ENCODE measurements at regions not wholly inside any gene's neighbourhood (a gene's known extent, or its start where the extent isn't known, plus 50 kb on each side); places are given as distances from the start of the nearest gene placed in this dataset.

DNA sequence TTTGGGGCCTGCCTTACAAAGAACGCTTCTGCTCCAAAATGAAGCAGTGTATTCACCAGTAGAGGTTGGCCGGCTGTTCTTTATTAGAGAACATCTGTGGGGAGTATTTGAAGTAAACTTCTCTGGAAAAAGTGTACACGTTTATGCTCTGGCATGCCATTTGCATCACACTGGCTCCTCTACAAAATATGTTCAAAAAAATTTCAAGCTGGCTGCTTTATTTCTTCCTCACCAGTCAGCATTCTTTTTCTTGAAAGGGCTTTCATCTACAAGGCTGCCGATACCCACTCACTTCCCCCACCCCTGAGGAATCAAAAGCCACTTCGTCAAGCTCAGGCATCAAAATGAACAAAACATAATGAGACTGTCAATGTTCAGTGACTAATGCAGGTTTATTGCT is 294.1 kb downstream of the TFAP2B start:
- TF ChIP-seq, protein P1, sequence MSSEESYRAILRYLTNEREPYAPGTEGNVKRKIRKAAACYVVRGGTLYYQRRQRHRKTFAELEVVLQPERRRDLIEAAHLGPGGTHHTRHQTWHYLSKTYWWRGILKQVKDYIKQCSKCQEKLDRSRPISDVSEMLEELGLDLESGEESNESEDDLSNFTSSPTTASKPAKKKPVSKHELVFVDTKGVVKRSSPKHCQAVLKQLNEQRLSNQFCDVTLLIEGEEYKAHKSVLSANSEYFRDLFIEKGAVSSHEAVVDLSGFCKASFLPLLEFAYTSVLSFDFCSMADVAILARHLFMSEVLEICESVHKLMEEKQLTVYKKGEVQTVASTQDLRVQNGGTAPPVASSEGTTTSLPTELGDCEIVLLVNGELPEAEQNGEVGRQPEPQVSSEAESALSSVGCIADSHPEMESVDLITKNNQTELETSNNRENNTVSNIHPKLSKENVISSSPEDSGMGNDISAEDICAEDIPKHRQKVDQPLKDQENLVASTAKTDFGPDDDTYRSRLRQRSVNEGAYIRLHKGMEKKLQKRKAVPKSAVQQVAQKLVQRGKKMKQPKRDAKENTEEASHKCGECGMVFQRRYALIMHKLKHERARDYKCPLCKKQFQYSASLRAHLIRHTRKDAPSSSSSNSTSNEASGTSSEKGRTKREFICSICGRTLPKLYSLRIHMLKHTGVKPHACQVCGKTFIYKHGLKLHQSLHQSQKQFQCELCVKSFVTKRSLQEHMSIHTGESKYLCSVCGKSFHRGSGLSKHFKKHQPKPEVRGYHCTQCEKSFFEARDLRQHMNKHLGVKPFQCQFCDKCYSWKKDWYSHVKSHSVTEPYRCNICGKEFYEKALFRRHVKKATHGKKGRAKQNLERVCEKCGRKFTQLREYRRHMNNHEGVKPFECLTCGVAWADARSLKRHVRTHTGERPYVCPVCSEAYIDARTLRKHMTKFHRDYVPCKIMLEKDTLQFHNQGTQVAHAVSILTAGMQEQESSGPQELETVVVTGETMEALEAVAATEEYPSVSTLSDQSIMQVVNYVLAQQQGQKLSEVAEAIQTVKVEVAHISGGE (tag by site-specific recombination; conservative IDR thresholded peaks at IDR 0.05; ENCODE audit: low read depth), result no peak
- TF ChIP-seq, protein P2, sequence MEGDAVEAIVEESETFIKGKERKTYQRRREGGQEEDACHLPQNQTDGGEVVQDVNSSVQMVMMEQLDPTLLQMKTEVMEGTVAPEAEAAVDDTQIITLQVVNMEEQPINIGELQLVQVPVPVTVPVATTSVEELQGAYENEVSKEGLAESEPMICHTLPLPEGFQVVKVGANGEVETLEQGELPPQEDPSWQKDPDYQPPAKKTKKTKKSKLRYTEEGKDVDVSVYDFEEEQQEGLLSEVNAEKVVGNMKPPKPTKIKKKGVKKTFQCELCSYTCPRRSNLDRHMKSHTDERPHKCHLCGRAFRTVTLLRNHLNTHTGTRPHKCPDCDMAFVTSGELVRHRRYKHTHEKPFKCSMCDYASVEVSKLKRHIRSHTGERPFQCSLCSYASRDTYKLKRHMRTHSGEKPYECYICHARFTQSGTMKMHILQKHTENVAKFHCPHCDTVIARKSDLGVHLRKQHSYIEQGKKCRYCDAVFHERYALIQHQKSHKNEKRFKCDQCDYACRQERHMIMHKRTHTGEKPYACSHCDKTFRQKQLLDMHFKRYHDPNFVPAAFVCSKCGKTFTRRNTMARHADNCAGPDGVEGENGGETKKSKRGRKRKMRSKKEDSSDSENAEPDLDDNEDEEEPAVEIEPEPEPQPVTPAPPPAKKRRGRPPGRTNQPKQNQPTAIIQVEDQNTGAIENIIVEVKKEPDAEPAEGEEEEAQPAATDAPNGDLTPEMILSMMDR (tag by site-specific recombination; IDR thresholded peaks at IDR 0.05), result no peak
- TF ChIP-seq ZSCAN30 (tag by site-specific recombination; IDR thresholded peaks at IDR 0.05), result no peak
- no peak for TF ChIP-seq ZNF585B (tag by site-specific recombination; IDR thresholded peaks at IDR 0.05)
- no peak for TF ChIP-seq ZNF175 (tag by site-specific recombination; IDR thresholded peaks at IDR 0.05)
- no peak for TF ChIP-seq KLF7 (tag by site-specific recombination; IDR thresholded peaks at IDR 0.05; ENCODE audit: borderline replicate concordance)
- TF ChIP-seq BCL11A (tag by site-specific recombination; IDR thresholded peaks at IDR 0.05; ENCODE audit: low read depth), result no peak
- no peak for TF ChIP-seq ZBTB17 (tag by site-specific recombination; IDR thresholded peaks at IDR 0.05)
- no peak for TF ChIP-seq ZNF423 (tag by site-specific recombination; IDR thresholded peaks at IDR 0.05)
- TF ChIP-seq, protein P3, sequence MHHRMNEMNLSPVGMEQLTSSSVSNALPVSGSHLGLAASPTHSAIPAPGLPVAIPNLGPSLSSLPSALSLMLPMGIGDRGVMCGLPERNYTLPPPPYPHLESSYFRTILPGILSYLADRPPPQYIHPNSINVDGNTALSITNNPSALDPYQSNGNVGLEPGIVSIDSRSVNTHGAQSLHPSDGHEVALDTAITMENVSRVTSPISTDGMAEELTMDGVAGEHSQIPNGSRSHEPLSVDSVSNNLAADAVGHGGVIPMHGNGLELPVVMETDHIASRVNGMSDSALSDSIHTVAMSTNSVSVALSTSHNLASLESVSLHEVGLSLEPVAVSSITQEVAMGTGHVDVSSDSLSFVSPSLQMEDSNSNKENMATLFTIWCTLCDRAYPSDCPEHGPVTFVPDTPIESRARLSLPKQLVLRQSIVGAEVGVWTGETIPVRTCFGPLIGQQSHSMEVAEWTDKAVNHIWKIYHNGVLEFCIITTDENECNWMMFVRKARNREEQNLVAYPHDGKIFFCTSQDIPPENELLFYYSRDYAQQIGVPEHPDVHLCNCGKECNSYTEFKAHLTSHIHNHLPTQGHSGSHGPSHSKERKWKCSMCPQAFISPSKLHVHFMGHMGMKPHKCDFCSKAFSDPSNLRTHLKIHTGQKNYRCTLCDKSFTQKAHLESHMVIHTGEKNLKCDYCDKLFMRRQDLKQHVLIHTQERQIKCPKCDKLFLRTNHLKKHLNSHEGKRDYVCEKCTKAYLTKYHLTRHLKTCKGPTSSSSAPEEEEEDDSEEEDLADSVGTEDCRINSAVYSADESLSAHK (tag by site-specific recombination; IDR thresholded peaks at IDR 0.05), result no peak
- TF ChIP-seq, protein P4, sequence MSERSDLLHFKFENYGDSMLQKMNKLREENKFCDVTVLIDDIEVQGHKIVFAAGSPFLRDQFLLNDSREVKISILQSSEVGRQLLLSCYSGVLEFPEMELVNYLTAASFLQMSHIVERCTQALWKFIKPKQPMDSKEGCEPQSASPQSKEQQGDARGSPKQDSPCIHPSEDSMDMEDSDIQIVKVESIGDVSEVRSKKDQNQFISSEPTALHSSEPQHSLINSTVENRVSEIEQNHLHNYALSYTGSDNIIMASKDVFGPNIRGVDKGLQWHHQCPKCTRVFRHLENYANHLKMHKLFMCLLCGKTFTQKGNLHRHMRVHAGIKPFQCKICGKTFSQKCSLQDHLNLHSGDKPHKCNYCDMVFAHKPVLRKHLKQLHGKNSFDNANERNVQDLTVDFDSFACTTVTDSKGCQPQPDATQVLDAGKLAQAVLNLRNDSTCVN (tag by site-specific recombination; optimal IDR thresholded peaks at IDR 0.05), result no peak

Data from HEK293 (cell line).